OCI-LY1 (cell line): ENCODE measurements at regions not wholly inside any gene's neighbourhood (a gene's known extent, or its start where the extent isn't known, plus 50 kb on each side); places are given as distances from the start of the nearest gene placed in this dataset.

Experiments
- H2AFZ ChIP-seq: fragments of 200-600 bp; sonication (generic), shearing (Covaris generic); 2 replicates; pipeline ENCODE4 v1.6.0; 2014; ENCODE audit warnings: antibody characterized with exemption, mild to moderate bottlenecking, low read length
- H3F3A ChIP-seq: fragments of 200-600 bp; sonication (generic), shearing (Covaris generic); 2 replicates; pipeline ENCODE4 v1.6.0; 2014; ENCODE audit warnings: mild to moderate bottlenecking, antibody characterized with exemption, low read length, moderate library complexity; ENCODE audit not compliant: insufficient read depth
- H3K27ac ChIP-seq: fragments of 200-600 bp; sonication (generic); 2 replicates; pipeline ENCODE4 v1.5.1; 2014; ENCODE audit warnings: low read length, mixed run types, mild to moderate bottlenecking, low read depth; ENCODE audit not compliant: poor library complexity, severe bottlenecking
- H3K27me3 ChIP-seq: fragments of 200-600 bp; sonication (generic); 2 replicates; pipeline ENCODE4 v1.6.0; 2014; ENCODE audit warnings: antibody characterized with exemption, mild to moderate bottlenecking, low read length, moderate library complexity; ENCODE audit not compliant: insufficient read depth
- H3K36me3 ChIP-seq: fragments of 200-600 bp; sonication (generic); 2 replicates; pipeline ENCODE4 v1.6.1; 2014; ENCODE audit warnings: mild to moderate bottlenecking, antibody characterized with exemption, low read length, moderate library complexity, mixed read lengths; ENCODE audit not compliant: insufficient read depth
- H3K4me1 ChIP-seq: fragments of 200-600 bp; sonication (generic); 2 replicates; pipeline ENCODE4 v1.5.1; 2014; ENCODE audit warnings: mild to moderate bottlenecking, low read length, moderate library complexity; ENCODE audit not compliant: insufficient read depth, severe bottlenecking
- H3K4me2 ChIP-seq: fragments of 200-600 bp; sonication (generic), shearing (Covaris generic); 2 replicates; pipeline ENCODE4 v1.6.1; 2014; ENCODE audit warnings: low read length
- H3K4me3 ChIP-seq: fragments of 200-600 bp; sonication (generic); 2 replicates; pipeline ENCODE4 v1.5.1; 2014; ENCODE audit warnings: low read length, low read depth, mild to moderate bottlenecking, mixed read lengths; ENCODE audit not compliant: poor library complexity, severe bottlenecking
- H3K79me2 ChIP-seq: fragments of 200-600 bp; shearing (Covaris generic); 2 replicates; pipeline ENCODE4 v1.6.1; 2016; ENCODE audit warnings: mixed run types, low read length, mixed read lengths; ENCODE audit not compliant: insufficient read depth
- H3K9ac ChIP-seq: fragments of 200-600 bp; sonication (generic), shearing (Covaris generic); 2 replicates; pipeline ENCODE4 v1.6.1; 2014; ENCODE audit warnings: mild to moderate bottlenecking, low read length, mixed read lengths
- H3K9me2 ChIP-seq: fragments of 200-600 bp; sonication (generic), shearing (Covaris generic); 2 replicates; pipeline ENCODE4 v1.6.1; 2014; ENCODE audit warnings: low read depth, mild to moderate bottlenecking, low read length, mixed read lengths
- H3K9me3 ChIP-seq: fragments of 200-600 bp; shearing (Covaris generic); 2 replicates; pipeline ENCODE4 v1.6.1; 2014; ENCODE audit warnings: low read length, mixed read lengths
- H4K20me1 ChIP-seq: fragments of 200-600 bp; sonication (generic), shearing (Covaris generic); 2 replicates; pipeline ENCODE4 v1.6.0; 2016; ENCODE audit warnings: mild to moderate bottlenecking, low read length; ENCODE audit not compliant: insufficient read depth
- CTCF ChIP-seq: fragments of 200-600 bp; sonication (generic), shearing (Covaris generic); IDR thresholded peaks from 2 replicates; pipeline ENCODE4 v1.5.1; 2017; ENCODE audit warnings: mild to moderate bottlenecking, antibody characterized with exemption, low read length, moderate library complexity, mixed read lengths
- EZH2 ChIP-seq: fragments of 200-600 bp; sonication (generic), shearing (Covaris generic); IDR thresholded peaks from 2 replicates; pipeline ENCODE4 v1.8.0; 2017; ENCODE audit warnings: borderline replicate concordance, mixed run types, mild to moderate bottlenecking, antibody characterized with exemption, low read length, moderate library complexity, mixed read lengths

GRCh38 chr2:174654419-174654941 is 56.9 kb upstream of the WIPF1 start:
- H3K79me2 ChIP-seq: no peaks in the 10 kb centered on the region
- no peak overlapping the region for H3K9ac ChIP-seq
- H3K36me3 ChIP-seq: no peaks in the 10 kb centered on the region; the same call in 1 of the 2 replicates
- no peaks in the 10 kb centered on the region for H3K27me3 ChIP-seq
- H3K4me1 ChIP-seq: no peaks in the 10 kb centered on the region
- H3K27ac ChIP-seq: no peak overlapping the region
- H3K4me3 ChIP-seq: no peak overlapping the region
- no peaks in the 10 kb centered on the region for H3F3A ChIP-seq
- 0 out of 2 replicates have a peak, but pooled peaks cover 3% of the 10 kb centered on the region for H3K9me3 ChIP-seq
- no peak overlapping the region for H2AFZ ChIP-seq
- TF ChIP-seq CTCF (no peak), EZH2 (no peak)
- H3K9me2 ChIP-seq: no peaks in the 10 kb centered on the region
- H3K4me2 ChIP-seq: no peak overlapping the region
- H4K20me1 ChIP-seq: no peaks in the 10 kb centered on the region

- H3K9ac ChIP-seq: no peak overlapping the region
- TF ChIP-seq EZH2 (no peak), CTCF (no peak)
- no peak overlapping the region for H3K4me3 ChIP-seq
- no peak overlapping the region for H3K4me2 ChIP-seq
- H2AFZ ChIP-seq: no peak overlapping the region
- no peaks in the 10 kb centered on the region for H4K20me1 ChIP-seq
- H3K9me2 ChIP-seq: no peaks in the 10 kb centered on the region
- no peaks in the 10 kb centered on the region for H3K9me3 ChIP-seq
- no peaks in the 10 kb centered on the region for H3F3A ChIP-seq
- H3K36me3 ChIP-seq: no peaks in the 10 kb centered on the region; the same call in 1 of the 2 replicates
- no peaks in the 10 kb centered on the region for H3K4me1 ChIP-seq
- no peaks in the 10 kb centered on the region for H3K79me2 ChIP-seq
- H3K27ac ChIP-seq: no peak overlapping the region
- H3K27me3 ChIP-seq: no peaks in the 10 kb centered on the region; the same call in 1 of the 2 replicates
Measured at GRCh38 chr2:174648896-174649295, 51.3 kb upstream of the WIPF1 start.
